DMS114 treated with DMSO at 0.1 percent for 48 hours (cell line): ENCODE measurements at regions not wholly inside any gene's neighbourhood (a gene's known extent, or its start where the extent isn't known, plus 50 kb on each side); places are given as distances from the start of the nearest gene placed in this dataset.

Source experiments
- DNase-seq: peaks from one replicate; lab custom pipeline; 2025; ENCODE audit not compliant: unreplicated experiment; lab: John Stamatoyannopoulos, UW

GRCh38 chr7:86975449-86975848 is 84.0 kb downstream of the ELAPOR2 start:
- DNase-seq = no peak

GRCh38 chr7:86972072-86972471 is 87.4 kb downstream of the ELAPOR2 start:
- no peak for DNase-seq

- DNase-seq = no peak
Measured at GRCh38 chr7:86970986-86971385, 88.5 kb downstream of the ELAPOR2 start.

GRCh38 chr7:86970547-86970946 is 88.9 kb downstream of the ELAPOR2 start:
- no peak for DNase-seq

GRCh38 chr7:86969865-86970264 is 89.6 kb downstream of the ELAPOR2 start:
- no peak for DNase-seq

- DNase-seq = no peak
Measured at GRCh38 chr7:86968618-86969017, 90.8 kb downstream of the ELAPOR2 start.

- no peak for DNase-seq
Measured at GRCh38 chr7:86966916-86967315, 92.5 kb downstream of the ELAPOR2 start.

- DNase-seq = no peak
Measured at GRCh38 chr7:86965727-86966120, 93.7 kb downstream of the ELAPOR2 start.

- DNase-seq = no peak
Measured at GRCh38 chr7:86964973-86965726, 94.3 kb downstream of the ELAPOR2 start.

GRCh38 chr7:86963599-86964230 is 95.7 kb downstream of the ELAPOR2 start:
- DNase-seq = no peak

- DNase-seq = no peak
Measured at GRCh38 chr7:86962623-86963022, 96.8 kb downstream of the ELAPOR2 start.

- DNase-seq = no peak
Measured at GRCh38 chr7:86961686-86962085, 97.8 kb downstream of the ELAPOR2 start.

GRCh38 chr7:86958380-86958779 is 101.1 kb downstream of the ELAPOR2 start:
- DNase-seq = no peak

GRCh38 chr7:86956567-86956966 is 102.9 kb downstream of the ELAPOR2 start:
- DNase-seq = no peak

GRCh38 chr7:86955895-86956503 is 103.5 kb downstream of the ELAPOR2 start:
- DNase-seq = no peak

- no peak for DNase-seq
Measured at GRCh38 chr7:86954971-86955370, 104.5 kb downstream of the ELAPOR2 start.

- DNase-seq = no peak
Measured at GRCh38 chr7:86953653-86954336, 105.7 kb downstream of the ELAPOR2 start.

- DNase-seq = no peak
Measured at GRCh38 chr7:86953219-86953618, 106.2 kb downstream of the ELAPOR2 start.

GRCh38 chr7:86951895-86952294 is 107.6 kb downstream of the ELAPOR2 start:
- DNase-seq = no peak

- DNase-seq = no peak
Measured at GRCh38 chr7:86950944-86951343, 108.5 kb downstream of the ELAPOR2 start.

- no peak for DNase-seq
Measured at GRCh38 chr7:86950360-86950759, 109.1 kb downstream of the ELAPOR2 start.

GRCh38 chr7:86949779-86950260 is 109.6 kb downstream of the ELAPOR2 start:
- DNase-seq = no peak
